DMS 273 (cell line): ENCODE measurements at regions not wholly inside any gene's neighbourhood (a gene's known extent, or its start where the extent isn't known, plus 50 kb on each side); places are given as distances from the start of the nearest gene placed in this dataset.
"Not testable (repeated sequence)": the region's sequence is repeated elsewhere in the genome, so short reads cannot be mapped to it uniquely, and the experiment has no call there.

ENCODE experiments used
- DNase-seq: peaks from one replicate; lab custom pipeline; 2025; ENCODE audit not compliant: unreplicated experiment; lab: John Stamatoyannopoulos, UW

GRCh38 chr17:52470553-52470952 is 312.0 kb upstream of the CA10 start:
- peak; percentile 39 for DNase-seq

- peak; percentile 82 for DNase-seq
Measured at GRCh38 chr17:52465407-52465806, 306.9 kb upstream of the CA10 start.

DNA sequence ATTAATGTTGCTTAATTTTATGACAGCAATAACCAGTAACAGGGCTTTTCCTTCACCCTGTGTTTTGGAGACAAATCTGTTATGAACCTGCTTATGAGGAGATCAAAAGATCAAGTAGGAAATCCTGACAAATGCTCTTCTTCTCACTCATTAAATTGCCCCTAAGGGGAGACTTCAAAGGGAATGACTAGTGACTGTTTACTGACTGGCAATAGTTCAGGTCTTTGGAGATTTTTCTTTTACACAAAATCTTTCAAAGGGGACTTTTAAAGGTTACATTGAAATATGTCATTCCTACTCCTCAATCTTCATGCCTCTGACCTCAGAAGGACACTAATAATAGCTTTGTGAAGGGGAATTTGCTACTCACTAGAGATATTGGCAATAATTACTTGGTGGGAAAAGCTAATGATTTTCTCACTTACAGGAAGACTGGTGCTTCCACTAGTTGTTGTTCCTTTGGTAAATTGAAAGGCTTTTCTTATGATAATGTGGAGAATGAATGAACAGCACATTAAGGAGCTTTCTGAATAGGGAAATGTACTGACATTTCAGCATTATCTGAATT is 292.9 kb upstream of the CA10 start:
- no peak for DNase-seq

GRCh38 chr17:52442350-52442749 is 283.8 kb upstream of the CA10 start:
- DNase-seq: no peak

DNA sequence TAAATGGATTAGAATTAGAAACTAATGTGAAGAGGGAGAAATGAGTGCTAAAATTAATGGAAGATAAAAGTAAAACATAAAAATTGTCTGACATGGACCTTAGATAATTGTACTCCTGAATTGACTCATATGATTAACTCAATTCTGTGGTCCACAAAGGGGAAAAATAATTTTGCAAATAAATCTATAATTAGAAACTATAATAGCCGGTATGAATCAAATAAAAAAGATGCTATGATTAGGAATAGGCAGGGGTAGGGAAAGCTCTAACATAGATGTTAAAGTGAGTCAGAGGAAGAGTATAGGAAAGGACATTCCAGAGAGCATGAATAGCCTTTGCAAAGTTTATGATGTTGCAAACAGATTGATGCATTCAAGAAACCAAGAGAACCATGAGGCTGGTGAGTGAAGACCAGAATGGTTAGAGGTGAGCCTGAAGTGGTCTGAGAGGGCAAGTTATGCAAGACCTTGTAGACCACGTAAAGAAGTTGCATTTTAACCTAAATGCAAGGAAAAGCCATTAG is 262.1 kb upstream of the CA10 start:
- no peak for DNase-seq

DNA sequence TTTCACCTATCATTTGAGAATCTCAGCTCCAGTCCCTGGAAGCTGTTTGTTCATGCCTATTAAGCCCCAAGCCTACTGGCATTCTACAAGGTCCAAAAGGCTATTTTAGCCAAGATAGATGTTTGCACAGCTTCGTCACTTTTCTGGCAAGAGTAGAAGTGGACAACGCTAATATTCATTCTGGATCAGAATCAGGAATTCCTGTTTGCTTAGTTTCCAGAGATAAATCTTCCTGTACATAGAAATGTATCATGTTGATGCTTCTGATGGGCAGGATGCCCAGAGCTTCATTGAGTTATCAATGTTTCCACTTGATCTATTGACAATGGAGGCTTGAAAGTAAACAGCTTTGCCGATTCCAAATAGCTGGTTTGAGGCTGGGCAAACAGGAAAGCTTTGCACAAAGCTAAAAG is 260.7 kb upstream of the CA10 start:
- peak; percentile 8 for DNase-seq

- DNase-seq: no peak
Measured at GRCh38 chr17:52410781-52411180, 252.3 kb upstream of the CA10 start.

GRCh38 chr17:52409222-52409621 is 250.7 kb upstream of the CA10 start:
- DNase-seq: not testable (repeated sequence)

DNA sequence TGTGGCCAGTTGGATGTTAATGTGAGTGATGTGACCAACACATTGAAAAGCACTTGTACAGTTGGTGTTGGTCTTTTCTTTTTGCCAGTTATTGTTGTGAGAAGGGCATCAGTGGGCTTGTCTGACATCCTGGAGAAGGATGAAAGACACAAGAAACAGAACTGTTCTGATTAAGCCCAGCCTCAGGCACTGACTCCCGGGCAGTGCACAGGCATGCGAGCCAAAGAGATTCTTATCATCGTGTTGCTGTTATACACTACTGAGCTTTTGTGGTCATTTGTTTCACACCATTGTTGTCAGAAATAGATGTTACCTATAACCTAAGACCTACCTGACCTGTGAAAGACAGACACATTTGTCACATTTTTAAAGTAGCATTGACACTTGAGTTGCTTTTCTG is 236.8 kb upstream of the CA10 start:
- DNase-seq: no peak

DNA sequence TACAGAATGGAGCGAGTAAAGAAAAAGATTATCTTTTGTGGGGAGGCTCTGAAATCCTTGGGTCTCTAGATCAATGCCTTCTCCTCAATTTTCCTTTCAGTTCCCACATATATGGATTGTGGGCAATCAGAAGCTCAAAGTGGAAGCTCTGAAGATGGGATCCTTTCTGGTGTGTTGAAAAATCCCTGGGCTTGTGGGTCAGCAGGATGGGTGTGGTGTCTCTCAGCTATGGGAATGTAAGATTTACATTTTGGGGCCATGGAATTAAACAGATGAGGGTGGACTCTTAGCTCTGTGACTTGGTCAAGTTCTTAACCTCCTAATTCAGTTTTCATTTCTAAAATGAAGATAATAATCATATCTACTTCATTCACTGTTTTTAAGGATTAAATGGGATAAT is 231.9 kb upstream of the CA10 start:
- DNase-seq: no peak

- DNase-seq: no peak
Measured at GRCh38 chr17:52389632-52390031, 231.1 kb upstream of the CA10 start.

- DNase-seq: no peak
Measured at GRCh38 chr17:52388941-52389340, 230.4 kb upstream of the CA10 start.

DNA sequence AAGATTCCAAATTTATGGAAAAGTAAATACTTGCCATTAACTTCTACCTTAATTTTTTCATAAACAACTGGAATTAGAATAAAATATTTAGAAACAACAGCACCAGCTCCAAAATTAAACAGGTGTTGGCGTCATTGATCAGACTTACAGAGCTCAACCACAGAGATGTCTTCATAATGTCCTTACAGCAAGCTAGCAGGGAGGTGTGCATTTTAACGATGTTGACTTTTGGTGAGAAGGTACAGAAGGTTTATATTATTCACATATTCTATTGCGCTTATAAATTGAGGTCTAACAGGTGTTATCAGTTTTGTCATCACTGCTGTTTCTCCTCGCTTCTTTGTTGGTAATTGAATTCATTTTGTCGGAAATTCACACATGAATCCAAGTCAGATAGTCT is 226.2 kb upstream of the CA10 start:
- no peak for DNase-seq

DNA sequence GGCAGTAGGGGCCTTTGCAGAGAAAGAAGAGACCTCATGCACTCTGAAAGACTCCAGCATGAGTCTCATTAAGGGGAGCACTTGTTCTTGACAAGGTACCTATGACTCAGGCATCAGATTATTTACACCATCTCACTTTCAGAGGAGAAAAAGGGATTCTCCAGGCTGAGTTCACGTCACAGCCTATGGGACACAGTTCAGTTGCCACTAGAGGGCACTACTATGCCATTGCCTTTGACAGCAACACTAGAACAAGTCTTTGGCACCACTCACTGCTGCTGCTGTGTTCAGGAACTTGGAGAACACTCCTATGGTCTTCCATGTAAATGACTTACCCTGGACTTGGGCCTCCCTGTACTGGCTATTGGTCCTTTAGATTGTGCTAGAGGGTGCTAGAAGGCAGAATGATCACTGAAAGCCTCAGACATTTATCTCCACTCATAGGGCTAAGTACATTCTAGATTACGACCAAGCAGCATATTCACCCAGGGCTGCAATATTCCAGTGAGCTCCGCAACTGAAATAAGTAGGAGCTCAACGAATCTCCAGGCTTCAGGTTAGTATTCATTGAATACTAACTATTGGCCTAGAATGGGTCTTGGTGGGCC is 225.1 kb upstream of the CA10 start:
- DNase-seq: peak; percentile 88

DNA sequence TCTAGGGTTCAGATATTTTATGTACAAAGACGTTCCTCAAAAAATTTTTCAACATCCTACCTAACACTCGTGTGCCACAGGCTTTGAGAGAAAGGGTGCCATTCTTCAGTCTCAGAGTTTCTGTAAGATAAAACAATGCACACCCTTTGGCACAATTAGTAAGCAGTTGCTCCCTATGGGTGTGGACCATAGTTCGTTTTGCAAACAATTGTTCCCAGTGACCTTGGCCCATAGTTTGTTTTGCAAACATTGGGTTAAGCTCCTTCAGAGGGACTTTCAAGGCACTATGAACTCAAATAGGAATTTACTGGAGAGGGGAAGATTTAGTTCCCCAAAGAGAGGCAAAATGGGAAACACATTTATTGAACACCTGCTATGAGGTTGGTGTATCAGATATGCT is 220.3 kb upstream of the CA10 start:
- DNase-seq: no peak

DNA sequence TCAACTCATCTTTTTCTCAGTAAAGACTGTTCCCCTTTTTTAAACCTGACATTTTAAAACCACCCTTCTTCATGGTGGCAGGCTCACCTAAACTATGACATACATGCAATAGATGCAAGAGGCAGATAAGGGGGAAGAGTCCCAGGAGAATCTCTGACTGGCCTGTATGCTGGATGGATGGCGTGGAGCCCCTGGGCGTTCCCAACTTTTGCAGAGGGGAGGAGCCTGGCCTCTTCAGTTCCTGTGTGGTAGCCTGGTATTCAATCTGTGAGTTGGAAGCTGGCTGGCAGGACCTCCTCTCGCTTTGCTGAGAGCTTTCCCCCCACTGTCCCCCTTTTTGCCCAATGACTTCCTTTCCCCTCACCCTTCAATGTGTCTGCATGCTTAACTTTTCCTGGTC is 217.6 kb upstream of the CA10 start:
- no peak for DNase-seq

- DNase-seq: no peak
Measured at GRCh38 chr17:52368886-52369285, 210.4 kb upstream of the CA10 start.

- no peak for DNase-seq
Measured at GRCh38 chr17:52357854-52358253, 199.3 kb upstream of the CA10 start.

DNA sequence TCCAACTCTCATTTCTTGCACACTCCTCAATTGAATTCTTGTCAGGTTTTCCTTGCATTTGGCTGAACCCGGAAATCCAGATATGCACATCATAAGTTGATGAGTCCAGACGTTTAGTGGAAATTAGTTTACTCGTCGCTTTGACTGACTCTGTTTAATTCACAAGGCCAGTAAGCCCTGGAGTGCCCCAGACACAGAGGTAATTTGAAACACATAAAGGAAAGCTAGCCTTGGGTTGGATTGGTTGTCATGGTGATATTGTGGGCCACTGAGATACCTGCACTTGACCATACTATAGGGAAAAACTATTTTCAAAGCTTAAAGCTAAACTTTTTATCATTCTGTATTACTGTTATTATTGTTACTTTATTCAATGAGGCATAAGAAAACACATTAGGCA is 178.3 kb upstream of the CA10 start:
- DNase-seq: no peak

GRCh38 chr17:52306314-52306713 is 147.8 kb upstream of the CA10 start:
- no peak for DNase-seq

- no peak for DNase-seq
Measured at GRCh38 chr17:52298881-52299280, 140.4 kb upstream of the CA10 start.

GRCh38 chr17:52297230-52298010 is 138.9 kb upstream of the CA10 start:
- peak; percentile 59 for DNase-seq
